ENCODE measurements at regions not wholly inside any gene's neighbourhood (a gene's known extent, or its start where the extent isn't known, plus 50 kb on each side); places are given as distances from the start of the nearest gene placed in this dataset.

DNA sequence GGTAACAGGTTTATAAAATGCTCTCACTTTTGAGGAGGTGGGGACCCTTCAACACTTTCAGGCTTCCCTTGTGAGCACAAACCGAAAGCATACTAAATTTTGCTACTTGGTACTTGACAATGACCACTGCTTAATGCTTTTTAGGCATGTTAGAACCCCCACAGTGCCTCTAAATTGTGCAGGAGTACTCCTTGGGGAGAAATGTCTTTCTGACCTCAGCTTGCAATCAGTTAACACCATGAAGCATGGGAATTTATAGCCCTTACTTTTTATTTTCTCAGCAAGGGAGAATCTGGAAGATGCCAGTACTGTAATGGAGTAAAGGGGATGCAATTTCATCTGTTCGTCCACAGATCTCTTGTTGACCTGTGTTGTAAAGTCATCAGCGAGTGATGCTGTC, 308.9 kb upstream of the TBC1D5 start:
- in situ Hi-C loops (cut with MboI; ENCODE audit: low sequenced_read_pairs) = no loop called here

GRCh38 chr3:18049096-18049495, 306.7 kb upstream of the TBC1D5 start:
- in situ Hi-C loops (cut with MboI; ENCODE audit: low sequenced_read_pairs) = no loop called here

GRCh38 chr3:18047052-18047451, 304.6 kb upstream of the TBC1D5 start:
- in situ Hi-C loops (cut with MboI; ENCODE audit: low sequenced_read_pairs) = no loop called here

DNA sequence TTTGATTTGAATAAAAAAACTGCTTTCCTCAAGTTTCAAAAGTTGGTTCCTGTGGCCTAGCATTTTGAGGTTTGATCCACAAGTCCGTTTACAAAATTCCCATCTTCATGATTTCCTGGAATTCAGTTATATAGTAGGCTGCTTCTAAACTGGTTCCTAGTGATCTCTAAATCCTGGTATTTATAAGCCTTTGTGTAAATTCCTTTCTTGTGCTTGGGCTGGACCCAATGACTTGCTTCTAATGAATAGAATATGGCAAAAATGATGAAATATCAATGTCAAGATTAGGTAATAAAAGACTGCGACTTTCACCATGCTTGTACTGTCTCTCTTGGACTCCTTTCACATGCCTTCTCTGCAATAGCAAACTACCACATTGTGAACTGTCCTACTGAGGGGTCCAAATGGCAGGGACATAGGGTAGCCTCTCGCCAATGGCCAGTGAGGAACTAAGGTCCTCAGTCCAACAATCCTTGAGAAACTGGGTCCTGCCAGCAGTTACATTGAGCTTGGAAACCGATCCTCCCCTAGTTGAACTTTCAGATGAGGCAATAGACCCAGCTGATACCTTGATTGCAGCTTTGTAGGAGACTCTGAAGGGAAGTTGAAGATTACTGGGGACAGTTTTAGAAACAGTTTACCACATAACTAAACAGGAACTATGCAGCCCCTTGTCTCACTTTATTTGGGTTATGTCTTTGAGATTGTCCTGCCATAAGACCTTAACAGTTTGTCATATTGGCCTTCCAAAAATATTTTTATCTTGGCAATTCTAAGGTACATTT, 303.9 kb upstream of the TBC1D5 start:
- in situ Hi-C loops (cut with MboI; ENCODE audit: low sequenced_read_pairs) = no loop called here

DNA sequence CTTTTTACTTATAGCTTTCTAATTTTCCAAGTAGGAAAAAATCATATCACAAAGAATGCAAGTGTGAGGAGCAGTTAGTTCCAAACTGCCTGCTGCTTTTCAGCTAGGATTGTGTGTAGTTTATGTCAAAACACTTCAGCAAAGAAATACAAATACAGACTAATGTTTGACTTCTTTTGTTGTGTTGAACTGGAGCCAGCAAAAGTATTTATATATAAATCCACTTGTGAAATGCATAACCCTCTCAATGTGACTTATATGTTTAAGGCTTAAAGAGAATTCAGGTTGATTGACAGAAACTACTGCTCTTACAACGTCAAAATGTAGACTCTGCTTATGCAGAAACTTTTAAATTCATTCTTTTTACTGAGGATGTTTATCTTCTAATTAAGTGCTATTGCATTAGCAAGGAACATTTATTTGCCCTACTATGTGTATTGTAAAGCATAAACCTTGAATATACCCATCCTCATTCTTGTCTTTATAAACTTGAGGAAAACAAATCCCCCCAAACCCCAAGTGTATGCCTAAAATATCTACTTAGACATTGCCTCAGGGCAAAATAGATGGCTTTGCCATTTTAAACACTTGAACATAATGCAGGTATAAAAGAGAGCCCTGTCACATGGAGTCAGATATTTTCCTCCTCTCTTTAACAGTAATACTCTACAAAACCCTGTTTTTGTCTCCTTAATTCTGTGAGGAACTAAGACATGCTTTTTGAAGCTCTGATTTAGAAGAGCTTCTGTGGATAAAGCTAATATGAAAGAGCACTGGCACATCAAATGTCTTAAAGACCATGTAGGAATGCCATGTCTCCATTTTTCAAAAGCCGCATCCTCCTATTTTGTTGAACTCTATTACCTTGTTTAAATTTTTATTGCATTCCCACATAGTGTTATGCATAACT, 302.8 kb upstream of the TBC1D5 start:
- in situ Hi-C loops (cut with MboI; ENCODE audit: low sequenced_read_pairs) = no loop called here

DNA sequence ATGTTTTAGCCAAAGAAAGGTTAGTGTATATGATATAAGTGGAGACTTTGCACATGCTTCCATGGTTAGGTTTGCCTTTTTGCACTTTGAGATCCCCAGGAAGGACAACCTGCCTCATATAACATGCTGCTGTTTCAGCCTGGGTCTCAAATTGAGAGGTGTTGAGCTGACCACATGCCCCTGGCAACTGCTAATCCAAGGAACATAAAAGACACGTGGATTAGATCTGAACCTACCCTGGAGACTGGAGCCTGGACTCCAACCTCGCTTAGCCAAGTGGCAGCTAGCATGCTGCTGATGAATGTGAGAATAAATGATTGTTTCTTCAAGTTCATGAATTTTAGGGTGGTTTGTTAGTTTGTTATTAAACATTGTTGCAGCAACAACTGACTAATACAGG, 301.8 kb upstream of the TBC1D5 start:
- in situ Hi-C loops (cut with MboI; ENCODE audit: low sequenced_read_pairs) = no loop called here

DNA sequence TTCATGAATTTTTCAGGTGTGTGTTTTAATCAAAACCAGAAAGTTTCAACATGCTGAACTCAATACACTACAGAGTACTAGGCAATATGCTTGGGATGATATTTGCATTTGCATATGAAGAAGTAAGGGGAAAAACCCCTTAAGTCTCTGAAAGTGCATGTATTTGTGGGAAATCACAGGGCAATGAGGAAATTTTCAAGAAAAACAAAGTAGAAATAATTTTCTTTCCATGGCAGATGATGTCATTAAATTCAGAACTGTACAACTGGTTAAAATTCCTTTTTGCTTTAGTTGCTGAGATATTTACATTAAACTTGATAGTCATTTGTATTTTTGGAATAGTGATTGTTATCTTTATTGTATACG, 294.0 kb upstream of the TBC1D5 start:
- in situ Hi-C loops (cut with MboI; ENCODE audit: low sequenced_read_pairs) = no loop called here

- in situ Hi-C loops (cut with MboI; ENCODE audit: low sequenced_read_pairs) = no loop called here
Observed at GRCh38 chr3:18035641-18036449, 293.4 kb upstream of the TBC1D5 start.

DNA sequence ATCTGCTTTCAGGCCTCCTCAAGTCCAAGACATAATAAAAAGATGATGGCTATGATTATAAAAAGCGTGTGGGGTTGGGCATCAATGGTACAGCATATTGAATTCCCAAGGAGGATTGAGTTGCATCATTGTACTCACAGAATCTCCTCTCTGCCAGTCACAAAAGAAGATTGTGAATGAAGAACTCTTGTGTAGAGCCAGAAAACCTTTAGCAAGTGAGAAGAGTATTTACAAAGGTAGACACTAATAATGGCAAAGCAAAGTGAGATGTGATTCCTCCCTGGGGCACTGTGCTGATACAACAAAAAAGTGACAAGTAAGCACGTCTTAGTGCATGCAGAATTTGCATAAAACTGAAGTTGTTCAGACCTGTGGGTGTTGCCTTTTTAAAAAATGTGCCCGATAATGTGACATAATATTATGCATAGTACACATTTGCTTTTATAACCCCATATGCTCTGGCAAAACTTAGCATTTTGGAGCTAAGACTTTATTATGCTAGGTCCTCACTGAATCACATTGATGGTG, 291.2 kb upstream of the TBC1D5 start:
- in situ Hi-C loops (cut with MboI; ENCODE audit: low sequenced_read_pairs) = no loop called here

DNA sequence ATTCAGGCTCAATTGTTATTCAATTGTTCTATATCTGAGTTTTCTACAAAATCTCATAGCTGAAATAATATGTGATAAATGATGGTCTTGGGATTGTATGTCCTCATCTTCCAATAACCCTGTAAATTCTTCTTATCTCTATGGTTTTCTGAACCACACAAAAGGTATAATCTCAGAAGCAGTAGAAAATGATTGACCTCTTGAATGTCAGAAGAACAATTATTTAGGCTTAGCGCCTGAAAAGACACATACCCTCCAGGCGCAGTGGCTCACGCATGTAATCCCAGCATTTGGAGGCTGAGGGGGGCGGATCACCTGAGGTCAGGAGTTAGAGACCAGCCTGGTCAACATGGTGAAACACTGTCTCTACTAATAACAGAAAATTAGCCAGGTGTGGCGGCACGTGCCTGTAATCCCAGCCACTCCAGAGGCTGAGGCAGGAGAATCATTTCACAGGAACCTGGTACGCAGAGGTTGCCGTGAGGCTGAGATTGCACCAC, 288.0 kb upstream of the TBC1D5 start:
- in situ Hi-C loops (cut with MboI; ENCODE audit: low sequenced_read_pairs) = no loop called here

DNA sequence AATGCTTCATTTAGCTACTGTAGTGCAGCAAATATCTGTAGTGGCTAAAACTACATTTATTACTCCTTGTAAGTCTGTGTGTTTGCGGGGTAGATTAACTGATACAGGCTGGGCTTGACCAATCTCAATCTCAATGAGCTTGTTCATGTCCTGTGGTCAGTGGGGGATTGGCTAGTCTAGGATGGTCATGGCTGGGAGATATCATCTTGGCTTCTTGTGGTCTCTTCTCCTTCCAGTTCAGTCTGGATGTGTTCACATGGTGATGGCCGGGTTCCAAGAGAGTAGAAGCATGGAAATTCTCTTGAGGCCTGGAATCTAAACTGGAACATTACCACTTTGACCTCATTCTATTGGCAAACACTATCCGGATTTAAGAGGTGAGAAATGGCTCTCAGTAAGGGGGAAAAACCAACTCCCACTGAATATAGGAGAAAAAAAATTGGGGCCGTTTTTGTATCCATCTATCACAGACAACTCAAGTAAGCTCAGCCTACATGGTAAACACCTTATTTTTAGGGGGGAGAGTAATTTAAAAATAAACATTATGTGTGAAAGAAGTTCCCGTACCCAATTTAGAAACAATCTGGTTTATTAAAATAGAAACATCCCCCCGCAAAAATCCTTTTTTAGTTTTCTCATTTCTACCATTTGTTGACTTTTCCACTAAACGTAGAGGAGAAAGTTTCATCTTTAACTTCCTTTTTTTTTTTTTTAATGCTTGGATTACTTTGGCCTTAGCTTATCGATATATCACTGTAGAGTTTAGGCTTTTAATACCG, 284.9 kb upstream of the TBC1D5 start:
- in situ Hi-C loops (cut with MboI; ENCODE audit: low sequenced_read_pairs) = no loop called here

GRCh38 chr3:18024715-18025114, 282.3 kb upstream of the TBC1D5 start:
- in situ Hi-C loops (cut with MboI; ENCODE audit: low sequenced_read_pairs) = no loop called here

- in situ Hi-C loops (cut with MboI; ENCODE audit: low sequenced_read_pairs) = no loop called here
Observed at GRCh38 chr3:18019161-18019495, 276.7 kb upstream of the TBC1D5 start.

GRCh38 chr3:18018491-18019160, 276.2 kb upstream of the TBC1D5 start:
- in situ Hi-C loops (cut with MboI; ENCODE audit: low sequenced_read_pairs) = no loop called here

DNA sequence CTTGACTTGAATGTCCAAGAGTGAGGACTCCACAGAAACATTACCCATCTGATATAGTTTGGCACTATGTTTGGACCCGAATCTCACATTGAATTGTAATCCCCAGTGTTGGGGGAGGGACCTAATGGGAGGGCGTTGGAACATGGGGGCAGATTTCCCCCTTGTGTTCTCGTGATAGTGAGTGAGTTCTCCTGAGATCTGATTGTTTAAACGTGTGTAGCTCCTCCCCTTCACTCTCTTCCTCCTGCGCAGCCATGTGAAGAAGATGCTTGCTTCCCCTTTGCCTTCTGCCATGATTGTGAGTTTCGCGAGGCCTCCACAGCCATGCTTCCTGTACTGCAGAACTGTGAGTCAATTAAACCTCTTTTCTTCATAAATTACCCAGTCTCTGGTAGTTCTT, 273.9 kb upstream of the TBC1D5 start:
- in situ Hi-C loops (cut with MboI; ENCODE audit: low sequenced_read_pairs) = no loop called here

GRCh38 chr3:18012933-18013332, 270.5 kb upstream of the TBC1D5 start:
- in situ Hi-C loops (cut with MboI; ENCODE audit: low sequenced_read_pairs) = no loop called here

- in situ Hi-C loops (cut with MboI; ENCODE audit: low sequenced_read_pairs) = no loop called here
Observed at GRCh38 chr3:18012436-18012835, 270.0 kb upstream of the TBC1D5 start.

GRCh38 chr3:18011387-18011786, 269.0 kb upstream of the TBC1D5 start:
- in situ Hi-C loops (cut with MboI; ENCODE audit: low sequenced_read_pairs) = no loop called here

DNA sequence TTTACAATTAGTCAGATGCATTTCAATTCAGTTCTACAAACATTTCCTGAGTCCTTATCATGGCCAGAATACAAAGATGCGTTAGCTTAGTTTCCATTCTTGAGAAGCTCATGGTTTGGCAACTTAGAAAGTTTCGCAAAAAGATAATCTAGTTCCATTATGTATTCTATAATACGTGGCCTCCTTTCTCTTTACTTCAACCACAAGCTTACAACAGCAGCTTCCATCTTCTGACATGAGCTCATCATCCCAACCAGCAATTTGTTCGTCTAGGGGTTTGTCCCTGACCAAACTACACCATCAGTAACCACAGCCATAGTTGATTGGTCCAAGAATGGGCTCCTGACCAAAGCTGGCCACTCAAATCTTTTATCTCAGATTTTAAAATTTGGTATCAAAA, 267.6 kb upstream of the TBC1D5 start:
- in situ Hi-C loops (cut with MboI; ENCODE audit: low sequenced_read_pairs) = no loop called here

All from HL-60/S4 treated with phorbol 12-myristate 13-acetate at 8.2 ng/mL for 4 days and 3 days (cell line).